PC-3 (cell line): ENCODE measurements at regions not wholly inside any gene's neighbourhood (a gene's known extent, or its start where the extent isn't known, plus 50 kb on each side); places are given as distances from the start of the nearest gene placed in this dataset.

Source experiments
- ATAC-seq: fragments of 200-7000 bp; cut with Tn5 transposase; 2 replicates; pipeline ENCODE4 v1.9.1; 2020; ENCODE audit warnings: mild to moderate bottlenecking, moderate library complexity
- BruUV-seq: library from RNA; stranded (reverse); fragments of 400-500 nt; replicated peaks from 2 replicates; lab custom pipeline; 2021; lab: Mats Ljungman, UMichigan
- CTCF ChIA-PET: fragments of 300-600 bp; sonication (Branson Sonifier 250); formaldehyde crosslinking; loops from one replicate; lab custom pipeline; 2022; ENCODE audit warnings: antibody characterized with exemption; lab: Charles Lee
- POLR2A ChIA-PET: fragments of 300-600 bp; sonication (Branson Sonifier 250); formaldehyde crosslinking; loops from one replicate; lab custom pipeline; 2022; ENCODE audit warnings: antibody characterized with exemption; ENCODE audit not compliant: unreplicated experiment; lab: Charles Lee
- DNase-seq: peaks from one replicate; pipeline ENCODE4 v3.0.0-alpha.2; 2015
- H2AFZ ChIP-seq: fragments of 300-600 bp; sonication (generic); 2 replicates; pipeline ENCODE4 v1.6.0; 2016; ENCODE audit warnings: antibody characterized with exemption, low read length
- H3F3A ChIP-seq: fragments of 300-600 bp; sonication (generic); one replicate; pipeline ENCODE4 v1.6.0; 2017; ENCODE audit warnings: antibody characterized with exemption, low read length, control low read depth, mild to moderate bottlenecking; ENCODE audit not compliant: unreplicated experiment
- H3K27ac ChIP-seq: fragments of 300-600 bp; sonication (generic); 2 replicates; pipeline ENCODE4 v1.5.1; 2016; ENCODE audit warnings: mild to moderate bottlenecking, low read length
- H3K27me3 ChIP-seq: fragments of 300-600 bp; sonication (generic); 2 replicates; pipeline ENCODE4 v1.6.1; 2016; ENCODE audit warnings: low read length, mixed read lengths
- H3K36me3 ChIP-seq: fragments of 300-600 bp; sonication (generic); 2 replicates; pipeline ENCODE4 v1.6.1; 2016; ENCODE audit warnings: low read depth, mixed run types, low read length, mixed read lengths
- H3K4me1 ChIP-seq: fragments of 300-600 bp; sonication (generic); 2 replicates; pipeline ENCODE4 v1.5.1; 2016; ENCODE audit warnings: low read length; ENCODE audit not compliant: insufficient read depth
- H3K4me2 ChIP-seq: fragments of 300-600 bp; sonication (generic); 2 replicates; pipeline ENCODE4 v1.6.0; 2016; ENCODE audit warnings: low read length
- H3K4me3 ChIP-seq: fragments of 300-600 bp; sonication (generic); 2 replicates; pipeline ENCODE4 v1.5.1; 2016; ENCODE audit warnings: mild to moderate bottlenecking, low read length, mixed read lengths
- H3K79me2 ChIP-seq: fragments of 300-600 bp; sonication (generic); 2 replicates; pipeline ENCODE4 v1.6.1; 2017; ENCODE audit warnings: low read length, mixed read lengths
- H3K9ac ChIP-seq: fragments of 300-600 bp; sonication (generic); 2 replicates; pipeline ENCODE4 v1.6.0; 2016; ENCODE audit warnings: mild to moderate bottlenecking, low read length
- H3K9me2 ChIP-seq: fragments of 300-600 bp; sonication (generic); replicated peaks from 2 replicates; pipeline ENCODE4 v1.6.1; 2016; ENCODE audit warnings: mixed run types, low read length, mixed read lengths
- H3K9me3 ChIP-seq: fragments of 300-600 bp; sonication (generic); 2 replicates; pipeline ENCODE4 v1.6.1; 2016; ENCODE audit warnings: low read length, mixed read lengths
- H4K20me1 ChIP-seq: fragments of 300-600 bp; sonication (generic); 2 replicates; pipeline ENCODE4 v1.6.1; 2016; ENCODE audit warnings: low read length, mixed read lengths
- CTCF ChIP-seq: fragments of 300-600 bp; sonication (generic); conservative IDR thresholded peaks from 2 replicates; pipeline ENCODE4 v1.5.1; 2017; ENCODE audit warnings: antibody characterized with exemption, low read depth, mild to moderate bottlenecking, low read length
- EZH2 ChIP-seq: fragments of 300-600 bp; sonication (generic); IDR thresholded peaks from one replicate; pipeline ENCODE4 v1.6.1; 2017; ENCODE audit warnings: antibody characterized with exemption, mild to moderate bottlenecking, low read length; ENCODE audit not compliant: unreplicated experiment
- EZH2phosphoT487 ChIP-seq: fragments of 300-600 bp; sonication (generic); IDR thresholded peaks from 2 replicates; pipeline ENCODE4 v1.6.1; 2018; ENCODE audit warnings: mild to moderate bottlenecking, antibody characterized with exemption, low read length, borderline replicate concordance
- intact Hi-C: fragments of 100-400 bp; cut with micrococcal nuclease; formaldehyde crosslinking; loops from 2 replicates; pipeline ENCODE4 v1.9.0; 2023

- no TSS peak for BruUV-seq
- no peak overlapping the region for H3K27ac ChIP-seq
- ChIA-PET POLR2A (no interaction called here), CTCF (no interaction called here)
- intact Hi-C loops = no loop called here
- H3K4me3 ChIP-seq = no peak overlapping the region
- no peaks in the 10 kb centered on the region for H3K27me3 ChIP-seq
- H3K79me2 ChIP-seq = no peaks in the 10 kb centered on the region
- H2AFZ ChIP-seq = no peak overlapping the region
- H4K20me1 ChIP-seq = no peaks in the 10 kb centered on the region
- DNase-seq = no peak
- no peak overlapping the region for H3K4me2 ChIP-seq
- H3K9ac ChIP-seq = no peak overlapping the region
- H3K9me2 ChIP-seq = no peaks in the 10 kb centered on the region
- no peaks in the 10 kb centered on the region for H3K9me3 ChIP-seq
- no peaks in the 10 kb centered on the region for H3K36me3 ChIP-seq
- ATAC-seq = no peak
- H3K4me1 ChIP-seq = no peaks in the 10 kb centered on the region
- TF ChIP-seq EZH2phosphoT487 (no peak), EZH2 (no peak), CTCF (no peak)
- no peaks in the 10 kb centered on the region for H3F3A ChIP-seq
Measured at GRCh38 chr2:37873229-37873628, 51.9 kb upstream of the RMDN2 start.

DNA sequence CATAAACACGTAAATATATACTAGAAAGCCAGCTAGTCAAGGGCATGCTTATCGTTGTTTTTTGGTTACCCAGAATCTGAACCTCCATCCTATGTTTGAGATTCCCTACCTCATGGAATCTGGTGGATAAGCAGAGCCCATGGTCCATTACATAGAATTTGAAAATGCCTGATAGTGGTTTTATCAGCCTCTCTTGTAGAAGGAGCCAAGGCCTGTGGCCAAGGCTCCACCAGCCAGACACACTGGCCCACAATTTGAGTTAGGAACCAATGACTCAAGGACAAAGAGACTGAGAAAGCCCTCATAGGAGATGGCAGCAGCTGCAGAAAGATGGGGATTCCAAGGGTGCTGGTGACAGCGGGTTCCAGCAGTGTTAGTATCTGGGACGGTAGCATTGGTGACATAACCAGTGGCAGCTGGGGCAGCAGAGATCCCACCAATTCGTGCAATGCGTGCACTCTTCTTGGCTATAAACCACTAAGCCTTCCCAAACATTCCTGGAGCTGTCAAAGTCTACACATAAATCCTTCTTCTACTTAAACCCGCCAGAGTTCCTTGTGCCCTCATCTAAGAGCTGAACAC lies 51.2 kb upstream of the RMDN2 start:
- H3K27ac ChIP-seq = no peak overlapping the region
- no peak overlapping the region for H3K4me3 ChIP-seq
- no peak overlapping the region for H2AFZ ChIP-seq
- no peaks in the 10 kb centered on the region for H3K4me1 ChIP-seq
- ATAC-seq = no peak
- intact Hi-C loops = no loop called here
- CTCF ChIA-PET = no interaction called here
- H4K20me1 ChIP-seq = no peaks in the 10 kb centered on the region
- no peaks in the 10 kb centered on the region for H3K27me3 ChIP-seq
- no peak for TF ChIP-seq CTCF
- TF ChIP-seq EZH2 = no peak
- TF ChIP-seq EZH2phosphoT487 = no peak
- H3K9me2 ChIP-seq = no peaks in the 10 kb centered on the region
- no peaks in the 10 kb centered on the region for H3F3A ChIP-seq
- no peaks in the 10 kb centered on the region for H3K36me3 ChIP-seq
- POLR2A ChIA-PET = no interaction called here
- no TSS peak for BruUV-seq
- DNase-seq = no peak
- H3K9ac ChIP-seq = no peak overlapping the region
- no peaks in the 10 kb centered on the region for H3K9me3 ChIP-seq
- no peak overlapping the region for H3K4me2 ChIP-seq
- no peaks in the 10 kb centered on the region for H3K79me2 ChIP-seq

DNA sequence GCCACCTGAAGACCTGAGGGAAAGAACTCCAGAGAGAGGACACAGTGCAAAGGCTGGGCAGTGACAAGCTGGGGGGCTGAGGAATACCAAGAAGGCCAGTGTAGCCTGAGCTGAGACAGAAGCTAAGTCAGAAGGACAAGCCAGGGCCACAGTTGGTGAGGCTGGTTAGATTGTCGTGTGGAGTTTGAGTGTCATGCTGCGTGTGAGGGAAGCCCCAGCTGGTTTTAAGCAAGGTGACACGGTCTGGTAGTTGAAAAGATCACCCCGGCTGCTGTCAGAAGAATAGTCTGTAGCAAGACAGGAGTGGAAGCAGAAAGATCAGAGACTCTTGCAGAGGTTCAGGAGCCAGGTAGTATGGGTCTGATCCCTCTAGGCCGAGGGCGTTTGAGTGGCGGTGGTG lies 50.6 kb upstream of the RMDN2 start:
- no peaks in the 10 kb centered on the region for H3F3A ChIP-seq
- POLR2A ChIA-PET = no interaction called here
- no peak overlapping the region for H2AFZ ChIP-seq
- CTCF ChIA-PET = interaction anchor here (0.8 kb wide), 1 partner anchor 402 kb away, joined by 3 read pairs; no protein-coding TSS in a partner anchor
- H3K9me2 ChIP-seq = no peaks in the 10 kb centered on the region
- TF ChIP-seq EZH2phosphoT487 (no peak), EZH2 (no peak)
- DNase-seq (no peak), ATAC-seq (no peak)
- no peaks in the 10 kb centered on the region for H3K36me3 ChIP-seq
- no peak overlapping the region for H3K9ac ChIP-seq
- H3K27ac ChIP-seq = no peak overlapping the region
- no peaks in the 10 kb centered on the region for H3K27me3 ChIP-seq
- H3K4me1 ChIP-seq = no peaks in the 10 kb centered on the region
- H3K4me3 ChIP-seq = no peak overlapping the region
- no peaks in the 10 kb centered on the region for H4K20me1 ChIP-seq
- H3K4me2 ChIP-seq = no peak overlapping the region
- intact Hi-C loops = no loop called here
- H3K79me2 ChIP-seq = no peaks in the 10 kb centered on the region
- no peaks in the 10 kb centered on the region for H3K9me3 ChIP-seq
- no TSS peak for BruUV-seq
